NB4 (cell line): ENCODE measurements at regions not wholly inside any gene's neighbourhood (a gene's known extent, or its start where the extent isn't known, plus 50 kb on each side); places are given as distances from the start of the nearest gene placed in this dataset.

ENCODE experiments used
- MAX ChIP-seq: IDR thresholded peaks from 2 replicates; pipeline ENCODE4 v1.6.1; 2011; ENCODE audit warnings: low read depth, low read length
- MYC ChIP-seq: IDR thresholded peaks from 2 replicates; pipeline ENCODE4 v1.6.1; 2011; ENCODE audit warnings: low read depth, low read length
- POLR2A ChIP-seq: IDR thresholded peaks from 2 replicates; pipeline ENCODE4 v1.6.1; 2011; ENCODE audit warnings: mild to moderate bottlenecking; ENCODE audit not compliant: insufficient read length; ENCODE audit errors: extremely low read depth
- TF ChIP-seq, protein P1 (sequence below): IDR thresholded peaks from one replicate; pipeline ENCODE4 v1.5.1; 2012; ENCODE audit warnings: low read depth, low read length

DNA sequence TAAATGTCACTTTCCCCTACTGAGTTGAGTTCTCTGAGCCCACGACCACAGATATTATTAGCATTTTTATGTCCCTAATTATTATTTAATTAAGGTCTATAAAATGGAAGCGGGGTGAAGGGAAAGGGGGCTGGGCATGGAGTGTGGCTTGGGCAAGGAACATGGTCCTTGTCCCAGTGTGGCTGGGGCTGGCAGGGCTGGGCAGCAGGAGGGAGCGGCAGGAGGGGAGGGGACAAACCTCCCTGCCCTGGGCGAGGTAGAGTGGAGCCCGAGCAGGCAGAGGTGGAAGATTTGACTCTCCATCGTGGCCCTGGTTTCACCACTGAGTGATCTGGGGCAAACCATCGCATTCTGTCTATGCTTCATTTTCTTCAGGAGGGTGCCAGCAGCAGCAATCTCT, 402.9 kb upstream of the C2CD4B start:
- TF ChIP-seq, protein P1, sequence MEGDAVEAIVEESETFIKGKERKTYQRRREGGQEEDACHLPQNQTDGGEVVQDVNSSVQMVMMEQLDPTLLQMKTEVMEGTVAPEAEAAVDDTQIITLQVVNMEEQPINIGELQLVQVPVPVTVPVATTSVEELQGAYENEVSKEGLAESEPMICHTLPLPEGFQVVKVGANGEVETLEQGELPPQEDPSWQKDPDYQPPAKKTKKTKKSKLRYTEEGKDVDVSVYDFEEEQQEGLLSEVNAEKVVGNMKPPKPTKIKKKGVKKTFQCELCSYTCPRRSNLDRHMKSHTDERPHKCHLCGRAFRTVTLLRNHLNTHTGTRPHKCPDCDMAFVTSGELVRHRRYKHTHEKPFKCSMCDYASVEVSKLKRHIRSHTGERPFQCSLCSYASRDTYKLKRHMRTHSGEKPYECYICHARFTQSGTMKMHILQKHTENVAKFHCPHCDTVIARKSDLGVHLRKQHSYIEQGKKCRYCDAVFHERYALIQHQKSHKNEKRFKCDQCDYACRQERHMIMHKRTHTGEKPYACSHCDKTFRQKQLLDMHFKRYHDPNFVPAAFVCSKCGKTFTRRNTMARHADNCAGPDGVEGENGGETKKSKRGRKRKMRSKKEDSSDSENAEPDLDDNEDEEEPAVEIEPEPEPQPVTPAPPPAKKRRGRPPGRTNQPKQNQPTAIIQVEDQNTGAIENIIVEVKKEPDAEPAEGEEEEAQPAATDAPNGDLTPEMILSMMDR = no peak
- TF ChIP-seq POLR2A = no peak
- TF ChIP-seq MAX = no peak
- no peak for TF ChIP-seq MYC
